Activated T-cell treated with anti-CD3 and anti-CD28 coated beads for 1 hour (primary cell): ENCODE measurements at regions not wholly inside any gene's neighbourhood (a gene's known extent, or its start where the extent isn't known, plus 50 kb on each side); places are given as distances from the start of the nearest gene placed in this dataset.
A peak's percentile ranks its signal among the peaks of the same experiment; 100 is the strongest.

ENCODE experiments used
- DNase-seq: peaks from one replicate; pipeline ENCODE4 v3.0.0-alpha.2; 2020; ENCODE audit warnings: low read depth

DNA sequence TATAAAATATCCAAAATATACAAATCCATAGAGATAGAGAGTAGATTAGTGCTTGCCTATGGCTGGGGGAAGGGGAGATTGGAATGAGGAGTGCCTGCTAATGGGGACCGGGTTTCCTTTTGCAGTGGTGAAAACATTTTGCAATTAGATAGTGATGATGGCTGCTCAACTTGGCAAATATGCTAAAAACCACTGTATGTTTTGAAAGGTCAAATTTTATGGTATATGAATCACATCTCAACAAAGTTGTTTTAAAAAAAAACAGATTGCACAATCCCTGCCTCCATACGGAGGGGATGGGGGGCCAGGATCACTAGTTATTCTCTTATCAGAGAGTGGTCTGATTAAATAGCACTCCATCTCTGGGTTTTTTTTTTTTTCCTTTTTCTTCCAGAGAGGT, 76.9 kb upstream of the RIPOR2 start:
- no peak for DNase-seq

DNA sequence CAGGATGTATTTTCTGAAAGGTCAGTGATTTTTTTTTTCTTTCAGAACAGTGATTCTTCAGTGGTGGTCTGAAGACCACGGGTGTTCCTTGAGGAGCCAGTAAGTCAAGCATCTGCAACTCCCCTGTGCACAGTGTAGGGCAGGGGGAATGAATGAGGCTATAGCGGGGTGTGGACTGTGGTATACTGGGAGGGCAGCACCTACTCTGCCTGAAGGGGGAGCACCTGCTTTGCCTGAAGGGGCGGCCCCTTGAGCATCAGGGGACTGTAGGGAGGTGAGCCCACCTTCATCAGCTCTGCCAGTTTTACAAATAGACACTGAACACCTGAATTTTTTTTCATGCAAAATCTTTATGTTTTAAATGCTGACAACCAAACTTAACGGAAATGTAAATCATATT, 77.5 kb upstream of the RIPOR2 start:
- DNase-seq, result no peak

DNA sequence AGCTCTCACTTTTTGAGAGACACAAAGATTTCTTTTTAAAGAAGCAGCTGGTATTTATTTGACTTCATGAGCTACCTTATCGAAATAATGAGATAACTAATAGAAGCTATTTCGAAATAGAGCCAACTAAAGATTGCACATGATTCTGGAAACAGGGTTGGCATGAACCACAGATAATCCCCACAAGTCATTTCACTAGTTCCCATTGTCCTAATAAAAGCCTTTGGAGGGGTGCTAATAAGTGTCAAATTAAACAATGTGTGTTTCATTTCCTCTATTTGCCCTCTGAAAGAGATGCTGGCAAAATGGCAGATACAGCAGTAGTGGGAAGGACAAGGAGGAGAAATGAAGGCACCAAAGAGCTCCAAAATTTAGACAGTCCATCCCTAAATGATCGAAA, 78.6 kb upstream of the RIPOR2 start:
- no peak for DNase-seq

DNA sequence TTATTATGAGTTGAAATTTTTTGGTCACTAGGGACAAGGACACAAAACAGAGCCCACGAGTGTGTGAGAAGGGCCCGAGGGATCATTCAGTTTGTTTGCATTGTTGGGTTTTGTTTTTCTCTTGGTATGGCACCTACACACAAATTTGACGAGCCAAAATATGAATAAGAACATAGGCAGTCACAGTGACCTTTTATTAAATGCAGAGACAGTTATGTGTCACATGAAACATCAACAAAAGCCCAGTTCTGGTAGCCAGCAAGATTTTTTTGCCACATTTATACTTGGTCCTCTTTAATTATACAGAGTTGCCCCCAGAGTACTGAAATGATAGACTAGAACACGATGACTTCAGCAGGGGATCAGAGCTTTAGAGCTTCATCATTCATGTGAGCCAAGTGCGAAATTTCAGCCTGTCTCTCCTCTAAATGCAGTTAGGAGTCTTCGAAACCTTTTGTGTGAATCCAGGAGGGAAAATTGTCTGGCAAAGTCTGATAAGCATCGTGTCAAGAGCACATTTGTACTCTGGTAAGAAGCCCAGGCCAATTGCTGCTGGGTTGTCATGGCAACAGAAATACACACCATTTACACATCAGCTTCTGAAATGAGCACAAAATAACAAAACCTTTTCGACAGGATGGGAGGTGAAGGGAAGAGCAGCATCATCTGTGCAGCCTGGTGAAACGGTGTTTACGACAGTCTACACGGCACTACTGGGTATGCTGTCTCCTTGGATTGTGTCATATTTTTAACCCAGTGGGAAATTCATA, 79.2 kb upstream of the RIPOR2 start:
- DNase-seq, result peak; percentile 15

DNA sequence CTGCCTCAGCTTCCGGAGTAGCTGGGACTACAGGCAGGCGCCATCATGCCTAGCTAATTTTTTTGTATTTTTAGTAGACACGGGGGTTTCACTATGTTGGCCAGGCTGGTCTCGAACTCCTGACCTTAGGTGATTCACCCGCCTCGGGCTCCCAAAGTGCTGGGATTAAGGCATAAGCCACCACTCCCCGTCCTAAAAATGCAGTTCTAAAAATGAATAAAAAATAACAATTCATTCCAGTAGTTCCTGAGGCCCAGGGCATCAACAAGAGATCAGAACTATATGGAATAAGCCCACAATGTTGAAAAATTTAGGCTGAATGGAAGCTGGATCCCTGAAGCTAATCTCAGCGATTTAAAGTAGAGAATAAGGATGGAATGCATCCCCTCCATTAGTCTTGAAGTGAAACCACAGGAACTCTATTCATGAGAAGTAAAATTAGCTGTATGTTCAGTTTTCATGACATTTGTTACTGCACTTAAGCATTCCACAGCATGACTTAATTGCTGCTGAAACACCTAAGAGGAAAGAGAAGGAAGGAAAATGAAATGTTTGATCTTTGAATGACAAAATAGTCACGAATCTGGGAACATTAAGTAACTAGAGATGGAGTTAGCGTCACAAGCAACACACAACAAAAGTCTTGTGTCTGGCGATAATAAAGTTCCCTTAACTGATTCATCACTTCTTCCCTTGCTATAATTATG, 80.4 kb upstream of the RIPOR2 start:
- no peak for DNase-seq

DNA sequence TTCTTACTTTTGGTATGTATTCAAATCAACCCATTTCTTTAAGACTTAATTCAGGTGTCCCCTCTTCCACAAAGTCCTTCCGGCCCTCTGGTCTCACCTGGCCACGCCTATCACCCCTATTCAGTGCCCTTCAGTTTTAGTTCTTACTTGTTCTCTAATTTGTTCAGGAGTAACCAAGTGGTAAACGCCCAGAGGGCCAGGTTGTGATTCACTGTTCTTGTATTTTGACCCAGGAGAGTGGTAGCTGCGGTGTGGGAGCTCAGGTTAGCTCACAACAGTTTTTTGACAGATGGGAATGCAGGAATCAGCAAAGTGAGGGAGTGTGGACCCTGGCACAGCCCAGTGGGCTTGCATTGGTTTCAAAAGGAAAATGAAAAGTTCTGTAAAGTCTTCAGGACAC, 81.7 kb upstream of the RIPOR2 start:
- DNase-seq, result no peak

DNA sequence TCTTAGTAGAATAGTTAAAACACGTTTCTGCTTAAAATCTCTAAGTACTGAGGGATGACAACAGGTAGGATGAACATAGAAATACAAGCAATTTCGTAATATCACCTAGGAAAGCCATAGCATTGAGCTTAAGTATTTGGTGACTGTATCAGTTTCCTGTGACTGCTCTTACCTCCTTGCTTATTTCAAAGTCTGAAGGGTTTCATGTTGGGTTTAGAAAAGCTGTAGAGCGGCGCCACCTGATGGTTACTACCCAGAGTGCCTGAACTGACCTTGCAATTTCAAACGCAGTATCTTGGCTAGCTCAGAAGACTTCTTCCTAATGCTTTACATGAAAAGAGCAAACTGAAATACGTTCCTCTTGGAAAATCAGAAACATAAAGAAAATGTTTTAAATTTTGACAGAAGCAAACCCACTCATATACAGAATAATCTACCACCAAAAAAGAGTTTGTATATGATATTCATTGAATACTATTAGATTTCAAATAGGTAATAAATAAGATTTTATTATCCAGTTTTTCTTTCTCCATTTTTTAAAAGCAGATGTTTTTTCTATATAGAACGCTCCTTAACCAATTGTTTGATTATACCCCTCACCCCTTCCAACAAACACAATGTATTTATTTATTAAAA, 82.3 kb upstream of the RIPOR2 start:
- peak; percentile 70 for DNase-seq

DNA sequence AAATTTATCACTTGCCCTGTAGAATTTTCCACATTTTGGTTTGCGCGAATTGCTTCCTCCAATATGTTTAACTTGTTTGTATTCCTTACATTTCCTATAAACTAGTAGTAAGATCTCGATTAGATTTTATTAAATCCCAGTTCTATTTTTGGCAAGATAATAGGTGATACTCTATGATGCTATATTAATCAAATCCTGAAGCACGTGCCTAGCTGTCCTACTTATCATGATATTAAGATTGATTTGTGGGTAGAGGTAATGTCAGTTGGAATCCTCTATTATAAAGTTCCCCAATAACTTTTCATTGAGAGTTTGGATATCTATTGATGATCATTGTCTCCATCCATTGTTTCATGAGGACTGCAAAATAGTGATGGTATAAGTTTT, 82.8 kb upstream of the RIPOR2 start:
- no peak for DNase-seq

DNA sequence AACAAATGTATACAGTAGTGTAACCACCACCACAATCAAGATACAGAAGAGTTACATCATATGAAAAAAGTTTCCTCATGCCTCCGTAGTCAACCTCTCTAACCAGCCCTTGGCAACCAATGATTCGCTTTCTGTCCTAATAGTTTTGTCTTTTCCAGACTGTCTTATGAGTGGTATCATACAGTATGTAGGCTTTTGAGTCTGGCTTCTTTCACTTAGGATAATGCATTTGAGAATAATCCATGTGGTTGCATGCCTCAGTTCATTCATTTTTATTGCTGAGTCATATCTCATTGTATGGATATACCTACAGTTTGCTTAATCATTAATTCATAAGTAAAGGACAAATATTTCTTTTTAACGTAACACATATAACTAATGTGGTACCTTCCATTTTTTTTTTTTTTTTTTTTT, 86.4 kb upstream of the RIPOR2 start:
- no peak for DNase-seq

DNA sequence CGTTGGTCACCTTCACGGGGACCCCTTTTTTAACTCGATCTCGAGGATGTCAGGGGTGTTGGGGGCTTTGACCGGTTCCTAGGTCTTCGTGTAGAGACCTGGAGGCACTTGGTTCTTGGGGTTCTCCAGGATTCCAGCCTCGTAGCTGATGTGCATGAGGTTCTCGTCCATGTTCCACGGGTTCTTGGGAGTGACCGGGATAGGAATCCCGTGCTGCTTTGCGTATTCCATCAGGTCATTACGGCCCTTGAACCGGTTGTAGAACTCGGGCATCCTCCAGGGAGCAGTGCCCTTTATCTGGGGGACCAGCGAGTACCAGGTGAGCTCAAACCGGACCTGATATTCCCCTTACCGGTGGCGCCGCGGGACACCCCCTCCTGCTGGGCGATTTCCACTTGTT, 88.0 kb upstream of the RIPOR2 start:
- no peak for DNase-seq

DNA sequence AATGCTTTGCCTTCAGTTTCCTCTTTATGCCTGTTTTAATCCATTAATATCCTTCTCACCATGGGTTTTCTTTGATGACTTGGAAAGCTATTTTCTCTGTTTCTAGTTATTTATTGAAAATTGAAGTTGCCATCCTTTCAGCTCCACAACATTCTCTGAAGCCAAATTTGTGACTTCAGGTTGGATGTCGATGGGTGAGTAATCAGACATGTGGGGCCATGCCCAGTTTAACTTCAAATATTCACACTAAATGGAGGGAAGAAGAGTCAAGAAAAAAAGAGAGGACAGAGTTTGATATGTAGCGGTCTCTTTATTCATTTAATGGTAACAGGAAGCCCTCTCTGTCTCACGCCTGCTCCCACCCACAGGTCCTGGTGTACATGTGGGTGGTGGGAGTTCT, 89.1 kb upstream of the RIPOR2 start:
- DNase-seq, result no peak

DNA sequence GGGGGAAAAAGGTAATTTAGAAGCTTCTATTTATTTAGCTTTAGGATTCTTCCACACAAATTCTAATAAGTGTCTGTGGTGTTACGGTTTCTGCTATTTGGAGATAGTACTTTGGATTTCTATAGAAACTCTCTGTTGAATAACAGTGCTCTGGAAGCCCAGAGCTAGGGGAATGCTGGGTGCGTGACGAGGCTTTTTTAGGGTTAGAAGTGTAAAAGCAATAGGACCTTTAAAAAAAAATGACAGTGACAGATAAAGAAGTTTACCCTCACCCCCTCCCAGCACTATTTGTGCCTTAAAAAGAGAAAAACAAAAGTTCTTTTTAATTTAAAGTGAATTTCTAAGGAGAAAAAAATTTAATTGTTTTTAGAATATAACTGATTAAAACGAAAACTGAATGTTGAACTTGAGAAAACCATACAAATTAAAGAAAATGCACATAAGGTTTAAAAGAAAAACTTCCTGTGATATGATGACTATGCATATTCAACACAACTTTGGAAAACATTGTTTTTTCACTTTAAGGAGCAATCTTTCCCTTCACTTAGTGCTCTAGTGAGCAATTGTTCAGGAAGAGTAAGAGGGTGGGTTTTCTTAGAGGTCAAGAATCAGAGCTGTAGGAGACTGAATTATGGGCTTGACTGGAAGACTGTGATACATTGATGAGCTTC, 89.6 kb upstream of the RIPOR2 start:
- no peak for DNase-seq

DNA sequence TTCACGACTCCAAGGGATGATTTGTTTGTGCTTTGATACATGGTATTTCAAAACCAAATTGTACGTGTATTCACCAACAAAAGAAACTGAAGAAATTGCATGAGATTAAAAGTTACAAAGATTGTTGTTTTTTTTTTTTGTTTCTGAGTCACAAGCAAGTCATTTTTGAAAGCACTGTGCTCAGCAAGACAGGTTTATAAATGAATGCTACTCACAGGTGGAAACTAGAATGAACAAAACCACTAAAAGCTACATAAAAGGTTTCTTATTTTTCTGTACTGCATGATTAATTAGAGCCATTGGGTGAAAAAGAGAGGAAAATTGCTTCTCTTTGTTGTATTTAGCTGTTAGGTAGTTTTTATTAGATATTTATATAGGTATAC, 90.2 kb upstream of the RIPOR2 start:
- DNase-seq, result no peak

DNA sequence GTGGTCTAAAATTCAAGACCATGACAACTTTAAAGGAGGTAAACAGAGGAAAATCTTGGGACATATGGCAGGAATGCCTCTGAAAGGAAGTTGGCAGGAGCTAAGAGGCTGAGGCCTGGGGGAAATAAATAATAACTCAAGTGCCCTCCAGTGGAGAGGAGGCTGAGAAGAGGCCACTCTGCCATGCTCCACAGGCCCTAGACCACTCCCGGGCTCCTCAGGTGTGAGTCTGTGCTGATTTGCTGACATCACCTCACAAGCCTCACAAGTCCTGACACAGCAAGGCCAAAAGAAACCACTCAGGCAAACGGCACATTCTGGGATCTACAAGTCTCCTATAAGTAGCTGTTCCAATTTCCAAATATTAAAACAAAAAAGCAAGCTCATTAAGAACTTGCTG, 91.0 kb upstream of the RIPOR2 start:
- DNase-seq, result no peak

DNA sequence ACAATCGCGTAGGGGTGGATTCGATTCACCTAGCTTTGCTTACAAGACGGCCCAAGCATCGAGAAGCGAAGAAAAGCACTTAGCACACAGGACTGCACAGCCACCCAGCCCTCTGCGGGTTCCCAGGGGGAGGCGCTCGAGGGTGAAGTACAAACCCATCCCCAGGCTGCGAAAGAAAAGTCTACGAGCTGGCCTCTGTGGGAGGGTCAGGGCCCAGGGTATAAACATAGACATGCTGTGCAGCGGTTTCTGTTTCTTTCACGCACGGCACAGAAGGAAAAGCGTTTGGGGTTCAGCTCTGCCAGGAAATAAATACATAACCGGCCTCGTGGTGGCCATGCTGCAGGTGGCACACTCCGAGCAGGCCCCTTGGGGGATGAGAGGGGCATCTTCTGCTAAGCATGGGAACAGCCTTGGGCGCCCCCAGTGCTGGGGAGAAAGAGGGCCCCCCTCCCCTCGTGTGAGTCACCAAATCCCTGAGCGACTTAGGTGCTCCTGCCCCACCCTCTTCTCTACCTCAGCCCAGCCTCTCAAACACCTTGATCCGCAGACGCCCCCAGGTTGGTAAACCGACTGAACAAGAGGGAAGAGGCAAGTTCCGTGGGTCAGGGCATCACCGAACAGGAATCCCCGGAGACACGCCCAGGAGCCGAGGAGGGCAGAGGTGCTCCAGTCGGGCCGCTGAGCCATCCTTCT, 91.6 kb upstream of the RIPOR2 start:
- peak; percentile 61 for DNase-seq

DNA sequence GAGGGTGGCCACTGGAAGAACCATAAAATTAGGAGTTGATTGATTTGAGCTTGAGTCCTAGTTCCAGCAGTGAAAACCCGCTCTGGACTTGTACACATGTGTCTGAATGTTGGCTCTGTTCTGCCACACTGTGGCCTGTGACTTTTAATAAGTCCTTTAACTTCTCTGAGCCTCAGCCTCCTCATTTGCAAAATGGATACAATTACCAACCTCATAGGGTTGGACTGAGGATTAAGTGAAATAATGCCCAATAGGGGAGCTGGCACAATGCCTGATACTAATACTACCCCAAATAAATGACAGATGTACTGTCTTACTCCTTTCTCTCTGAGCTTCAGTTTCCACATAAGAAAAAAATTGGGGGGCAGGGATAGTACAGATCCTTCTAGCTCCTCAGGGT, 92.6 kb upstream of the RIPOR2 start:
- DNase-seq, result no peak

DNA sequence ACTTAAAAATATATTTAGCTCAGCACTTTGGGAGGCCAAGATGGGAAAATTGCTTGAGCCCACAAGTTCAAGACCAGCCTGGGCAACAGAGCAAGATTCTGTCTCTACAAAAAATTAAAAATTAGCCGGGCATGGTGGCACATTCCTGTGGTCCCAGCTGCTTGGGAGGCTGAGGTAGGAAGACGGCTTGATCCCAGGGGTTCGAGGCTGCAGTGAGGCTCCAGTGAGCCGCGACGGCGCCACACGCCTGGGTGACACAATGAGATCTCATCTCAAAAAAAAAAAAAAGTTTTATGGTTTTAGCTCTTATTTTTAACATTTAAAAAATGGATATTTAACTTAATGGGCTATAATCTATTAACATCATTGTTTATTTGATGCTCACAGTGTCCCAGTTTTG, 97.2 kb upstream of the RIPOR2 start:
- DNase-seq, result no peak

DNA sequence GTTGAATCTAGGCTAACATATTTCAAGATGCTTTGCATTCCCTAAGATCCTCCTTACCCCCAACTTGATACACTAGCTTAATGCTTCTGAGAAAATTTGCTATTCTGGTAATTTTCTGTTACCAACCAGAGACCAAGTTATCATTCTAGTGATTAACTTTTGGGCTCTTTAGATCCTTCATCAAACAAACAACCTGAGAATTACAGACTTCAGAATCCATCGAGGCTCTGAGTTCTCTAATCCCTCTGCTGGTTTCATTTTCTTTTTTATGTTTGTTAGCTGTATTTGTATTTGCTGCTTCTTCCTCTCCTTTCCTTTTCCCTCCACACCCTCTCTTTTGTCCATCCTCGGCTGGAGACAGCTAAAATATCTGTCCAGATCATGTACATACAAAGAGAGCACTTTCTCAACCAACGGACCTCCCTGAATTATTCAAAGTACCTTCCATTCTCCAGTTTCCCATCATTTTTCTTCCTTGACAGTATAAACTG, 98.7 kb upstream of the RIPOR2 start:
- DNase-seq, result no peak

DNA sequence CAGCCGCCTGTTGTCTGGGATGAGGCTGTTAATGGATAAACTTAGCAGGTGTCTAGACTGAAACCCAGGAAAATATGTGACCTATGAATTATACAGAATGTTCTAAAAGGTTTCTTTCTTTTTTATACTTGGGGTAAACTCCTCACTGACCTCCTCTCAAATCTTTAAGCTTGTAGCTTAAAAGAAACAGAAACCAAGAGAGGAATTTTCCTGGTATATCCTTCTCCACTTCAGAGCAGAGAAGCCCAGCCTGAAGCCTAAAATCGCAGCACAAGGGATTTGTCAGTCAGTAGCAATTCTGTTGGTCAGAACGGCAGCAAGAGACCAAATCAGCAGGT, 99.4 kb upstream of the RIPOR2 start:
- no peak for DNase-seq

DNA sequence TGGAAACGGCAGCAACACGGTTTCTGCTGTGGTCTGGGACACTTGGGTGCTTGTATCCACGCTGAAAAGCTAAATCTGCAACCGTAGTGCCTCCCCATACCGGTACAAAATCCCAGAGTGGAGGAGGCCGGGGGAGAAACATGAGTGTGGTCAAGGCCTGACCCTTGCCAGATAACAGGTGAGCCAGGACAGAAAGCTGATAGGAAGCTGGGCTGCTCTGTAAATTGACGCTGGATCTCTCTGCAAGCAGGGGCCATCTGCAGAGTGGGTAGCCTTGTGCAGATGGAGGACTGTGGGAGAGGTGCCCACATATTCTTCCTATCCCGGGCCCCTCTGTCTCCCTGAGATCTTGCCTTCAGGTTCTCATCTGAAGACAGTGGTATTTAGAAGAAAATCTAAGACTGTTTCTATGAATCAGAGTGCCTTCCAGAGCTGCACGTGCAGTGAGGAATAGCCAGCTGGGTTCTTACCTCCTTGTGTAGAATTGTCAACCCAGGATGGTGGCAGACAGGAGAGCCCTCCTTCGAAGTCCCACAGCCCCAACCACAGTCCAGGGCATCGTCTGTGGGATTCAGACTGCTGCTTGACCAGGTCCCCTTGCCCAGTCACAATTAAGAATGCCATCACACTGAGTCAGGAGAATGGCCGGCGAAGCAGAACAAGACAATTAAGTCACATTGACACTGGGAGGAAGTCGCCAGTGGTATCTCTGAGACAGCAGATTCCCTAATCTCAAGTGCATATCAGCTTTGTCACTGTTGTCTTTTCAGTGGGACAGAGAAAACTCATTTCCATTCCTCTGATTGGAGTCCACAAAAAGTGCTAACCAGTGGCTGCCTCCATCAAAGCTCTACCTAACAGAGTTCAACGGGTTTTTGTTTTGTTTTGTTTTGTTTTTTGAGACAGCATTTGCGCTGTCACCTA, 100.0 kb upstream of the RIPOR2 start:
- no peak for DNase-seq

DNA sequence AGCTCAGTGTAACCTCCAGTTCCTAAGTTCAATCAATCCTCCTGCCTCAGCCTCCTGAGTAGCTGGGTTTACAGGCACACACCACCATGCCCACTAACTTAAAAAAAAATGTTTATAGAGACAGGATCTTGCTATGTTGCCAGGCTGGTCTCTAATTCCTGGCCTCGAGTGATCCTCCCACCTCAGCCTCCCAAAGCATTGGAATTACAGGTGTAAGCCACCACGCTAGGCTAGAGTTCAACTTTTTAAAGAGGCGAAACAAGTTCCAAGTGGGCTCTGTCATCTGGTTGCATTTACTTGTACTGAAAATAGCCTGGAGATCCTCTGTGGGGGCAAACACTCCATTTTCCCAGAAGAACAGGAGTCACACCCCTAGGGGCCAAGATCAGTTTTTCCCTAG, 100.7 kb upstream of the RIPOR2 start:
- no peak for DNase-seq
